Ovary (tissue), 7 donors: ENCODE measurements at regions not wholly inside any gene's neighbourhood (a gene's known extent, or its start where the extent isn't known, plus 50 kb on each side); places are given as distances from the start of the nearest gene placed in this dataset.

ENCODE experiments used
- DNase-seq, 5 donors: peaks; one replicate each; pipeline ENCODE4 v3.0.0-alpha.2; 2019 to 2020
- H3K27ac ChIP-seq, 2 donors: fragments of 200-600 bp; one replicate each; pipeline versions ENCODE4 v1.5.1 to v1.8.0; 2019 to 2022
- H3K27me3 ChIP-seq: fragments of 200-600 bp; one replicate; pipeline ENCODE4 v1.8.0; 2022
- H3K36me3 ChIP-seq: fragments of 200-600 bp; sonication (generic); one replicate; pipeline ENCODE4 v1.5.1; 2019
- H3K4me1 ChIP-seq: one replicate; pipeline ENCODE4 v1.8.1; 2013; ENCODE audit warnings: mild to moderate bottlenecking, moderate library complexity; ENCODE audit not compliant: insufficient read depth
- H3K4me3 ChIP-seq: fragments of 200-600 bp; sonication (generic); one replicate; pipeline ENCODE4 v1.5.1; 2017
- H3K9me3 ChIP-seq, 2 donors: fragments of 200-600 bp in 1 of 2; sonication (generic) in 1 of 2; one replicate each; pipeline versions ENCODE4 v1.5.1 to v1.8.1; 2013 to 2019; ENCODE audit warnings: mild to moderate bottlenecking in 1 of 2, moderate library complexity in 1 of 2
- EP300 ChIP-seq: sonication (generic); formaldehyde crosslinking; IDR thresholded peaks from one replicate; pipeline ENCODE4 v1.6.1; 2017; ENCODE audit warnings: antibody characterized with exemption
- POLR2A ChIP-seq: fragments of 450-650 bp; IDR thresholded peaks from one replicate; pipeline ENCODE4 v1.6.1; 2017; ENCODE audit warnings: antibody characterized with exemption, mild to moderate bottlenecking, moderate library complexity
- WGBS, 3 donors: extraction: QIAGEN DNeasy Blood & Tissue Kit in 1 of 3; methylation state at CpG; one replicate each; pipeline versions ENCODE4 v1.1.5 to v1.1.7; 2013 to 2017; 5-methylcytosine and 5-hydroxymethylcytosine counted together
- intact Hi-C, 4 donors: fragments of 100-400 bp; cut with DNase I; formaldehyde crosslinking; loops; one replicate each; pipeline versions ENCODE4 v1.11.0 to v1.15.1; 2022 to 2023
- TF ChIP-seq, protein P1 (sequence below), 3 donors: fragments of 450-650 bp in 2 of 3; fragments of 200-600 bp in 1 of 3; IDR thresholded peaks; one replicate each; pipeline versions ENCODE4 v1.5.1 to v1.8.0; 2016 to 2022; ENCODE audit warnings: antibody characterized with exemption in 3 of 3, mild to moderate bottlenecking in 1 of 3
- donor health status: DM: no; HTN: no; CAD: no; lungs with moderate emphysema.
- donor health status: DM: no; HTN: no; CAD: no.
- donor health status: Bipolar disorder and iron deficiency.
- donor health status: DM: no; HTN: no; CAD: no.
- donor health status: DM: yes; HTN: yes; CAD: no.

DNA sequence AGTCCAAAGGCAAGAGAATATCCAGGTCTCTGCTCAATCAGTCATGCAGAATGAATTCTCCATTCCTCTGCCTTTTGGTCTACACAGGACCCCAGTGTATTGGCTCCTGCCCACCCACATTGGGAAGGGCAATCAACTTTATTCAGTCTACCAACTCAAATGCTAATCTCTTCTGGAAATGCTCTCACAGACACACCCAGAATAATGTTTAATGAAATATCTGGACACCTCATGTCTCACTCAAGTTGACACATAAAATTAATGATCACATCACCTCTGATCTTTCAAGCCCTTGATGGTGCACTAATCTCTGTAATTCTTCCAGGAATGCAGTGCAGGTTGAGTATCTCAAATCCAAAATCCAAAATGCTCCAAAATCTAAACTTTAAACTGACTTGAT is 315.6 kb downstream of the HRH4 start:
- H3K9me3 ChIP-seq, result no peaks in the 10 kb centered on the region
- no peaks in the 10 kb centered on the region for H3K27me3 ChIP-seq
- H3K4me3 ChIP-seq, result no peak overlapping the region
- no peaks in the 10 kb centered on the region for H3K4me1 ChIP-seq
- no peak for DNase-seq
- H3K36me3 ChIP-seq, result no peaks in the 10 kb centered on the region
- TF ChIP-seq, protein P1, sequence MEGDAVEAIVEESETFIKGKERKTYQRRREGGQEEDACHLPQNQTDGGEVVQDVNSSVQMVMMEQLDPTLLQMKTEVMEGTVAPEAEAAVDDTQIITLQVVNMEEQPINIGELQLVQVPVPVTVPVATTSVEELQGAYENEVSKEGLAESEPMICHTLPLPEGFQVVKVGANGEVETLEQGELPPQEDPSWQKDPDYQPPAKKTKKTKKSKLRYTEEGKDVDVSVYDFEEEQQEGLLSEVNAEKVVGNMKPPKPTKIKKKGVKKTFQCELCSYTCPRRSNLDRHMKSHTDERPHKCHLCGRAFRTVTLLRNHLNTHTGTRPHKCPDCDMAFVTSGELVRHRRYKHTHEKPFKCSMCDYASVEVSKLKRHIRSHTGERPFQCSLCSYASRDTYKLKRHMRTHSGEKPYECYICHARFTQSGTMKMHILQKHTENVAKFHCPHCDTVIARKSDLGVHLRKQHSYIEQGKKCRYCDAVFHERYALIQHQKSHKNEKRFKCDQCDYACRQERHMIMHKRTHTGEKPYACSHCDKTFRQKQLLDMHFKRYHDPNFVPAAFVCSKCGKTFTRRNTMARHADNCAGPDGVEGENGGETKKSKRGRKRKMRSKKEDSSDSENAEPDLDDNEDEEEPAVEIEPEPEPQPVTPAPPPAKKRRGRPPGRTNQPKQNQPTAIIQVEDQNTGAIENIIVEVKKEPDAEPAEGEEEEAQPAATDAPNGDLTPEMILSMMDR (IDR thresholded peaks at IDR 0.05), result no peak
- H3K27ac ChIP-seq, result no peak overlapping the region
- intact Hi-C loops, result no loop called here

- Histone ChIP-seq H3K9me3 (no peaks in the 10 kb centered on the region), H3K36me3 (no peaks in the 10 kb centered on the region), H3K4me1 (no peaks in the 10 kb centered on the region), H3K4me3 (no peak overlapping the region), H3K27ac (no peak overlapping the region), H3K27me3 (no peaks in the 10 kb centered on the region)
- TF ChIP-seq, protein P1 (IDR thresholded peaks at IDR 0.05), result no peak
- no peak for TF ChIP-seq EP300
- TF ChIP-seq POLR2A, result no peak
- intact Hi-C loops, result no loop called here
- DNase-seq, result no peak
- 43 to 74% (median 74%) methylated on average over 6 of the region's 6 CpGs for WGBS, 3 donors
Measured at GRCh38 chr18:24778810-24779418, 318.5 kb downstream of the HRH4 start.

DNA sequence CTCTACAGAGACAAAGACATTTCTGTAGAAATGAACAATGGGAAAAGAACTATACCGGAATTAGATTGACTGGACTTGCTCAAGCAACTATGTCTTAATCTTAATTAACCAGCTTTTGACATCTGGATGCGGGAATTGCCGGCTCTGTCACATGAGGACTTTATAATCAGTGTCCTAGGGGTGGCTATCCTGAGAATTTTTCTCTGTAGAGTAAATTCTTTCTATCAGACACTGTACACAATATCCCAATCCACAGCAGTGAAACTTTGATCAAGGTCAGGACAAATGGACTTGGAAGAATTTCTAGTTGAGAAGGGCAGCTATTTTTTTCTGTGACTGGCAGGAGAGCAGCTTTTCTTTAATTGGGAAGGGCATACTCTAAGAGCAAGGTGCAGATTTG is 322.1 kb downstream of the HRH4 start:
- TF ChIP-seq, protein P1 (IDR thresholded peaks at IDR 0.05), result no peak
- TF ChIP-seq POLR2A (no peak), EP300 (no peak)
- no peaks in the 10 kb centered on the region for H3K27me3 ChIP-seq
- intact Hi-C loops, result no loop called here
- no peaks in the 10 kb centered on the region for H3K36me3 ChIP-seq
- DNase-seq, result no peak
- no peak overlapping the region for H3K4me3 ChIP-seq
- no peaks in the 10 kb centered on the region for H3K4me1 ChIP-seq
- H3K9me3 ChIP-seq, result no peaks in the 10 kb centered on the region
- H3K27ac ChIP-seq, result no peak overlapping the region
- WGBS, 3 donors, result 80 to 90% (median 82%) methylated on average over 3 of the region's 3 CpGs

GRCh38 chr18:24785019-24785418 is 324.6 kb downstream of the HRH4 start:
- no peak overlapping the region for H3K4me3 ChIP-seq
- H3K4me1 ChIP-seq, result no peaks in the 10 kb centered on the region
- H3K27ac ChIP-seq, result no peak overlapping the region
- H3K36me3 ChIP-seq, result no peaks in the 10 kb centered on the region
- 80 to 93% (median 93%) methylated on average over 3 of the region's 3 CpGs for WGBS, 3 donors
- no peak for DNase-seq
- TF ChIP-seq POLR2A (no peak), EP300 (no peak)
- TF ChIP-seq, protein P1 (IDR thresholded peaks at IDR 0.05), result no peak
- no peaks in the 10 kb centered on the region for H3K27me3 ChIP-seq
- no peaks in the 10 kb centered on the region for H3K9me3 ChIP-seq
- intact Hi-C loops, result no loop called here
